CD4-positive, alpha-beta T cell treated with Interleukin-10 for 1 hour (primary cell): ENCODE measurements at regions not wholly inside any gene's neighbourhood (a gene's known extent, or its start where the extent isn't known, plus 50 kb on each side); places are given as distances from the start of the nearest gene placed in this dataset.
"Not testable (repeated sequence)": the region's sequence is repeated elsewhere in the genome, so short reads cannot be mapped to it uniquely, and the experiment has no call there.

Experiments
- DNase-seq: peaks from one replicate; pipeline ENCODE4 v3.0.0-alpha.2; 2020

- no peak for DNase-seq
These were observed 740.1 kb upstream of the SPRY2 start for GRCh38 chr13:81080911-81081454.

DNA sequence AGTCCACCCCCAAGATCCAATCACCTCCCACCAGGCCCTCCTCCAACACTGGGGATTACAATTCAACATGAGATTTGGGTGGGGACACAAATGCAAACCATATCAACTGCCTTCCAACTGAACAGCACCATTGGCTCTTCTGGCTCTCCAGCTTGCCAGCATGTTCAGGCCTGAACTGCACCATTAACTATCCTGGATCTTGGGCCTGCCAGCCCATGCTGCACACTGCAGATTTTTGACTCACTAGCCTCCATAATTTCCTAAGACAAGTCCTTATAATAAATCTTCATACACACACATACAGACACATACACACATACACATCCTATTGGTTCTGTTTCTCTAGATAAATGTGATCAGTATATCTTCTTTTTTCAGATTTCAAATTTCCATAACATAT lies 737.1 kb upstream of the SPRY2 start:
- no peak for DNase-seq

GRCh38 chr13:81069822-81070221 lies 728.9 kb upstream of the SPRY2 start:
- not testable (repeated sequence) for DNase-seq

- no peak for DNase-seq
These were observed 718.0 kb upstream of the SPRY2 start for GRCh38 chr13:81058916-81059290.

- no peak for DNase-seq
These were observed 717.4 kb upstream of the SPRY2 start for GRCh38 chr13:81058211-81058915.

GRCh38 chr13:81051873-81052272 lies 710.9 kb upstream of the SPRY2 start:
- no peak for DNase-seq

DNA sequence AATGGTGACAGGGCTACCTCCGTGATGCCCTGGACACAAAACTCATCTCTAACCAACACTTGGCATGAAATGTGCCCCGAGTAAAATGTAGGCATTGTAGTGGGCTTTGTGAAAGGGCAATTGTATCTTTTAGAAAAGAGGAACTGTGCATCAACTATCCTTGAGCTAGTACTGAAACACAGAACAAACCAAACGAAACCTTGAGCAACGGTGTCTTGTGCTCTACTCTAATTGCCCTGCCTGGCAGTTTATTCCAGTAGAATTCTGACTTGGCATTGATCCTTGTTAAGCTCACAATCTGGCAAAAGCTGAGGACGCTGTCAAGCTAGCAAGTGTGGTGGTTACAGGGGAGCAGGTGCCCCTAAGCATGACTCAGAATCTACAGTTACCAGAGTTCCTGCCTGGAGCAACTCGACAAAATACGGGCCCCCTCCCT lies 707.1 kb upstream of the SPRY2 start:
- DNase-seq, result no peak

- no peak for DNase-seq
These were observed 700.8 kb upstream of the SPRY2 start for GRCh38 chr13:81041761-81042160.

- DNase-seq, result no peak
These were observed 691.1 kb upstream of the SPRY2 start for GRCh38 chr13:81031996-81032395.

GRCh38 chr13:81025091-81025490 lies 684.2 kb upstream of the SPRY2 start:
- no peak for DNase-seq

DNA sequence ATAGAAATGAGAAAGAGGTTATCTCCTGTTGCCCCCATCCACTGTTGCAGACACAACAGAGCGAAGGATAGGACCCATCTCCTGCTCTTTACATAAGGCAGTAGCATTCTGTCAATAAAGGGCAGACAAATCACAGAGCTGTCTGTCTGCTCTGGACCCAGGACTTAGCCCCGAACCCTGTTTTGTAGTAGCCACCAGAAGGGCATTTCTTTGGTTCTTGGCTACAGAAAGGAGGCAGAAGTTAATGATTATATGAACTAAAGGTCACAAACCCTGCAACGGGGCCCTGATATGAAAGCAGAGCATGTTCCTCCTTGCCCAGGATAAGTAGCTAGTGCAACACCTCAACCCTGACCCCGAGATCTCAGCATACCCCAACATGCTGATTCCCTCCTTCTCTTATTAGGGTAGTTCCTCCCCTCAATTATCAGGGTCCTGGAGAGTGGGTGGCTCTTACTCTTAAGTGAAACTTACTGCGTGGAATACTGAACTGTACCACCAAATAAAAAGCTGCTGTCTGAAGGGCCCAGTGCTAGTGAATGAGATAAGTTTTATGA lies 680.4 kb upstream of the SPRY2 start:
- DNase-seq, result no peak

DNA sequence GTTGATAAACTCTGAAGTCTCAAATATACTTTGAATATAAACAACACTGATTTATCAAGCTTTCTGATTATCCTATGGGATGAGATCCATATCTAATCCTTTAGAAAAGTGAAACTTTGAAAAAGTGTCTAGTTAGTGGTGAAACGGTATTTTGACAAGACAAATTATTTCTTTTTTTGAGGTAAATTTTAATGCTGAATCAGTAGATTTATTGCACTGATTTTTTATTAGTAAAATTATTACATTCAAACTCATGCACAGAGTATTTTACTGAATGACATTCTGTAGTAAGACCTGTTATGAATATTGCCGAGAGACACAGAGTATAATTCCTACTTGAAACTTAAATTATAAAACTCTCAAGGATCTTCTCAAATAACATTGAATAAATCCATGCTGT lies 679.1 kb upstream of the SPRY2 start:
- DNase-seq, result no peak

GRCh38 chr13:81018936-81019335 lies 678.0 kb upstream of the SPRY2 start:
- DNase-seq, result no peak

- DNase-seq, result peak; percentile 5
These were observed 676.7 kb upstream of the SPRY2 start for GRCh38 chr13:81017513-81018152.

- no peak for DNase-seq
These were observed 671.1 kb upstream of the SPRY2 start for GRCh38 chr13:81012031-81012430.

DNA sequence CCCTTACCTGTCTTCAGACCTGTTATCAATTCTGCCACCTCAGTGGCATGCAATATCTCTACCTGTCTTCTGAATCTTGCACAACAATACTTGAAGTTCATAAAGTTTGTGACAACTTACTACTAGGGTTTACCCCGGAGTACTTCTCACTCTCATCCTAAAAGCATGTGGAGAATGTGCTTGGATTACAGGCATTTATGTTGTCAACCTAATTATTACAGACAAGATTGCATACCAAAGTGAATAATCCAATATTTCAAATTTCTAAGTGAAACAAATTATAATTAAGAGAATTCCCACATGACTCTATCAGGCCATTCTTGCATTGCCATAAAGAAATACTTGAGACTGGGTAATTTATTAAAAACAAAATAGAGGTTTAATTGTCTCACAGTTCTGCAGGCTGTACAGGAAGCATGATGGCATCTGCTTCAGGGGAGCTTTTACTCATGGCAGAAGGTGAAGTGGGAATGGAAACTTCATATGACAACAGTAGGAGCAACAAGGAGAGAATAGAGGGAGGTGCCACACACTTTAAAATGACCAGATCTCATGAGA lies 661.0 kb upstream of the SPRY2 start:
- no peak for DNase-seq

GRCh38 chr13:80998603-80999002 lies 657.7 kb upstream of the SPRY2 start:
- DNase-seq, result not testable (repeated sequence)

DNA sequence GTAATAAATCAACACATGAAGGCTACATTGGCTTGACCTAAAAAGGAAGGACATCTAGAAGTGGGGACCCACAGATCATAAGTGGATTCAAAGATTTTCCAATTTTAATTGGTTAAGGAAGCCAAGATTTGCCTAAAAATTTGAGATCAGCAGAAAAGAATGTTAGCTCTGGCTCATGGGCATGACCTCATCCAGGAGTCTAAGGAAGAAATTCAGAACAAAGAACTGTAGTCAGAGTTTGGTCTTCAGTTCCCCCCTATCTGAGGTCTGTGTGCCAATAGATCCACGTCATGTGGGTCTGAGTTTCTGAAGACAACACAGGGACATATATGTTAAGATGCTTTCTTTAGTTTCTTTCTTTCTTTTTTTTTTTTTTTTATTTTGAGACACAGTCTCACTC lies 648.8 kb upstream of the SPRY2 start:
- DNase-seq, result no peak

DNA sequence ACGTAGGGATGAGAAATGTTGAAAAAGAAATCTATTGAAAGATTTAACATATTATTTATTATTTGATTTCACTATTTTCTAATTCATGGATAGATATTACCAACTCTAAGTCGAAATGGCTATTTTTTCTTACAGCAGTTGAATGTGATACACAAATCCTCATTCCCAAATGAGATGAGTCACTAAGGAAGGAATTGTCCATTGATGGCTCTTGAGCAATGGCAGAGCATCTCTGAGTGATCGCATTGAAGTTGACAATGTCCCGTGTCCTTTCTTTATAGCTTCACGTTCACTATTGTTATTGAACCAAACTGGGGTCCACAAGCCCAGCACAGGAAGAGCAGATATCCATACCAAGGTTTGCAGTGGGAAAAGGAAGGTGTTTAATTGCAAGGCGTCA lies 648.3 kb upstream of the SPRY2 start:
- no peak for DNase-seq

DNA sequence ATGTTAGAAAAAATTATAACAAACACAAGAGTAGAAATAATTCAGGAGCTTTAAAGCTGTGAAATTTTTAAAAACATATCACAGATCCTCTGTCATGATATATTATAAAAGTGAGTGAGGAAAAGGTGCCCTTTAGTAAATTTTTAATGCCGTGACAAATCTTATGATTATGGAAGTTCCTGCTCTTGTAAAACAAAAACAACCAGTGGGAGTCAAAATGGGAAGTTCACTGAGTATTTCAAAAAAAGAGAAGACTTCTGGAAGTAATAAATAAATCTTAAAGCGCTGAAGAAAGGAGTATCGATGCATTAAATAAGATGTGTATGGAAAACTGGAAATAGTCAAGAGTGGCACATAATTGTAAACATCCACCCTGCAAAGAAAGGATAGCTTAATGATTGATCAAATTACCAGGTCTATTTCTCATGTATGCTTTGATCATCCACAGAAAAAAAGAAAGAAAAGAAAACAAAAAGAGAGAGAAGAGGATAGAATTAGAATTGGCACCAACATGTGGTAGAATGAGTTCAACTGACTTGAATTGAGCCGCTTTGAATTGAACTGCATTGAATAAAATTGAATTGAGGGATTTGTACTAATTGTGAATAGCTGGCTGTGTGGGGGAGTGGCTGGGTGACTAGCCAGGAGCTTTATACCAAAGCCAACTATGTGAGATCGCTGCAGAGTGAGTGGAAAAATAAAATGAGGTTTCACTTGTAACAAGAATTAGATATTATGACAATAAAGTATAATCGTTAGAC lies 647.6 kb upstream of the SPRY2 start:
- DNase-seq, result no peak

DNA sequence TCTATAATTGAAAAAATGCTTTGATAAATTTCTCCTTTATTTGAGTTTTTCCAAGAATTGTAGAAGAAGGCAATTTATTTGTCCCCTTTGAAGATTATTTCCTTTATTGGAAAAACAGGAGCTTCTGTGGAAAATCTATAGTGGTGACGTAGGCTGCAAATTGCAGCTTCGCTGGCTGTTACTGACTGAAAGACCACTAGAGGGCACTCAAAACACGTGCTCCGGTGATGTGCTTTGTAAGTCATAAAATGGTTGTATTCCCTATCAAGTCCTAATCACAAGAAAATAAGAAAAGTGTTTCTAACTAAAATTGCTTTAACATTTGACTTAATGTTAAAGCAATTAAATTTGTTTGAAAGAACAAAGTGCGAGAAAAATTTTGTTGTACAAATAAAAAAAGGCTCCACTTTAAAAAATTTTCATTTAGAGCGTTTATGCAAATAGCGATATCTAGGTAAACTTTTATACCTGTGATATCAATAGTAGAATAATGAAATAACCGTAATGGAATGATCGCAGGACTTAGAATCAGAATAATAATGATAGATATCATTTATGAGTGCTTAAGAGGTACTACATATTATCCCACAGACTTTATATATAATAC lies 638.2 kb upstream of the SPRY2 start:
- peak; percentile 25 for DNase-seq

DNA sequence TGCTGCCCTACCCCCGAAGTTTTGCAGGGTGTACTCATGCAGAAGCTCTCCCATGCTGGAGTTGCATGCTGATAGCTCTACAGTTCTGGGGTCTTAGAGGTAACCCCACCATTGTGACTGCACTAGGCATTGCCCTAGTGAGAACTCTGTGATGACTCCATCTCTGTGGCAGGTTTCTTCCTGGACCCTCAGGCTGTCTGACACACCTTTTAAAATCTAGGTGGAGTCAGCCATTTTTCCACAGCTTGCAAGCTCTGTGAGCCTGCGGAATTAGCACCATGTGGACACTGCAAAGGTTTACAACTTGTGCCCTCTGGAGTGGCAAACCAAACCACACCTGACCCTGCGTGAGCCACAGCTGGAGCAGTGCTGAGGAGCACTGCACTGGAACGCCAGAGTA lies 636.2 kb upstream of the SPRY2 start:
- DNase-seq, result no peak

DNA sequence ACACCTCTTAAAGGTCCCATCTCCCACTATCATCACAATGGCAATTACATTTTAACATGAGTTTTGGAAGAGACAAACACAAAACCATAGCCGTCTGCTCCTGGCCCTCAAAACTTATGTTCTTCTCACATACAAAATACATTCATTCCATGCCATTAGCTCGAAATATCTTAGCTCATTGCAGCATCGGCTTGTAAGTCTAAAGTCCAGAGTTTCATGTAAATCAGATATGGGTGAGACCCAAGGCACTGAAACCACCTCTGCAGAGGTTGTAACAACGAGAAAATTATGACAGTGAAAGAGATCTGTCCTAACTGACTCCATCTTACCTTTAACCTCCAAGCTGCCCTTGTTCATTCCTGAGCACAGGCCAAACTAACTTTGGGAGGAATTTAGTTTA lies 635.0 kb upstream of the SPRY2 start:
- DNase-seq, result no peak
